ENCODE measurements at regions not wholly inside any gene's neighbourhood (a gene's known extent, or its start where the extent isn't known, plus 50 kb on each side); places are given as distances from the start of the nearest gene placed in this dataset.

DNA sequence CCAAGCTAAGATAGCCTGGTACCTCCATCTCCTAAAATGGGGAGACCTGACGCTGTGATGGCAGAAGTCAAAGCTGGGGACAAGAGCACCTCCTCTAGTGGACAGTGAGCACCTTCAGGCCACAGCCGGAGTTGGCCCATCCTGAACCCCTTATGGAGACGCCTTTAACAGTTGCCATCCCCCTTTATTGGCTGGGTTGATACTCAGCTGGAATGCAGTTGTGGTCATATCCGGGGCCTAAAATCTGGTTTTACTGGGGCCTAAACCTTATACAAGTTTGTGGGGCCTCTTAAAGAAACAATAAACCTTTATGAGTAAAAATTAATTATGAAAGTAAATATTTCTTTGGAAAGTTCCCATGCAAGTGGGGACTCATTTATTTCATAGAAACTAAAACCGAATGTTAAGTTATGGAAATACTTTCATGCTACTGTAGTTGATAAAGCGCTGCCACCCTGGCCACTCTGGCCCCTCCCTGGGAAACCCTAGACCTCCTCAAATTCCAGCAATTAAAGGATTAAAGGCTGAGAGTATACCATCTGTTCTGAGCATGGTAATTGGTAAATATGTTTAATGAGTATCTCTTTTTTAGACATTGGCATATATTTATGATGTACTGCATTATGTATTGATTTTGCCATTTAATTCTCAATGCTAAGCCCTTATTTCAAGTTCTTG is 95.1 kb upstream of the SASH1 start:
- Histone ChIP-seq H3K4me1 (ENCODE audit: low read depth) (no peaks in the 10 kb centered on the region), H3K27ac (no peak overlapping the region), H3K27me3 (no peaks in the 10 kb centered on the region), H3K4me3 (no peak overlapping the region), H3K36me3 (no peaks in the 10 kb centered on the region), H3K9me3 (ENCODE audit: low read depth) (no peaks in the 10 kb centered on the region)
- TF ChIP-seq, protein P1, sequence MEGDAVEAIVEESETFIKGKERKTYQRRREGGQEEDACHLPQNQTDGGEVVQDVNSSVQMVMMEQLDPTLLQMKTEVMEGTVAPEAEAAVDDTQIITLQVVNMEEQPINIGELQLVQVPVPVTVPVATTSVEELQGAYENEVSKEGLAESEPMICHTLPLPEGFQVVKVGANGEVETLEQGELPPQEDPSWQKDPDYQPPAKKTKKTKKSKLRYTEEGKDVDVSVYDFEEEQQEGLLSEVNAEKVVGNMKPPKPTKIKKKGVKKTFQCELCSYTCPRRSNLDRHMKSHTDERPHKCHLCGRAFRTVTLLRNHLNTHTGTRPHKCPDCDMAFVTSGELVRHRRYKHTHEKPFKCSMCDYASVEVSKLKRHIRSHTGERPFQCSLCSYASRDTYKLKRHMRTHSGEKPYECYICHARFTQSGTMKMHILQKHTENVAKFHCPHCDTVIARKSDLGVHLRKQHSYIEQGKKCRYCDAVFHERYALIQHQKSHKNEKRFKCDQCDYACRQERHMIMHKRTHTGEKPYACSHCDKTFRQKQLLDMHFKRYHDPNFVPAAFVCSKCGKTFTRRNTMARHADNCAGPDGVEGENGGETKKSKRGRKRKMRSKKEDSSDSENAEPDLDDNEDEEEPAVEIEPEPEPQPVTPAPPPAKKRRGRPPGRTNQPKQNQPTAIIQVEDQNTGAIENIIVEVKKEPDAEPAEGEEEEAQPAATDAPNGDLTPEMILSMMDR (IDR thresholded peaks at IDR 0.05; ENCODE audit: low read depth, low read length), result no peak
- DNase-seq (ENCODE audit: low read depth in 1 of 2, low spot score in 1 of 2), result no peak

DNA sequence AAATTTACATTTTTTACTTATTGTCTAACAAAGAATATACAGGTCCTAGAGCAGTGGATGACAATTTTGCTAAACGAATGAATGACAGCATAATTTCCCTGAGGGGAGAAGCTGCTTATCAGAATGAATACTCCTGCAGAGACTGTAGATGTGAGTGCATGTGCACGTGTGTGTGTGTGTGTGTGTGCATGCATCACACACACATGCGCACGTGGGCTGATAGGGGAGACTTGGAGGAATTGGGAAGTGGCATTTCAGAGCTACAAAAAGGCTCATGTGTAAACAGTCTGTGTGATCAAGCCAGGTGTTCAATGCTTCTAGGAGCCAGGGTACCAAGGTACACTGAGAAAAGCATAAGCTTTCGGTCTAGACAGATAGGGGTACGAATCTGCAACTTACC is 93.5 kb upstream of the SASH1 start:
- no peaks in the 10 kb centered on the region for H3K27me3 ChIP-seq
- TF ChIP-seq, protein P1 (IDR thresholded peaks at IDR 0.05; ENCODE audit: low read depth, low read length), result no peak
- H3K27ac ChIP-seq, result no peak overlapping the region
- no peaks in the 10 kb centered on the region for H3K9me3 ChIP-seq (ENCODE audit: low read depth)
- DNase-seq (ENCODE audit: low read depth in 1 of 2, low spot score in 1 of 2), result no peak
- no peaks in the 10 kb centered on the region for H3K36me3 ChIP-seq
- H3K4me1 ChIP-seq (ENCODE audit: low read depth), result no peaks in the 10 kb centered on the region
- H3K4me3 ChIP-seq, result no peak overlapping the region

DNA sequence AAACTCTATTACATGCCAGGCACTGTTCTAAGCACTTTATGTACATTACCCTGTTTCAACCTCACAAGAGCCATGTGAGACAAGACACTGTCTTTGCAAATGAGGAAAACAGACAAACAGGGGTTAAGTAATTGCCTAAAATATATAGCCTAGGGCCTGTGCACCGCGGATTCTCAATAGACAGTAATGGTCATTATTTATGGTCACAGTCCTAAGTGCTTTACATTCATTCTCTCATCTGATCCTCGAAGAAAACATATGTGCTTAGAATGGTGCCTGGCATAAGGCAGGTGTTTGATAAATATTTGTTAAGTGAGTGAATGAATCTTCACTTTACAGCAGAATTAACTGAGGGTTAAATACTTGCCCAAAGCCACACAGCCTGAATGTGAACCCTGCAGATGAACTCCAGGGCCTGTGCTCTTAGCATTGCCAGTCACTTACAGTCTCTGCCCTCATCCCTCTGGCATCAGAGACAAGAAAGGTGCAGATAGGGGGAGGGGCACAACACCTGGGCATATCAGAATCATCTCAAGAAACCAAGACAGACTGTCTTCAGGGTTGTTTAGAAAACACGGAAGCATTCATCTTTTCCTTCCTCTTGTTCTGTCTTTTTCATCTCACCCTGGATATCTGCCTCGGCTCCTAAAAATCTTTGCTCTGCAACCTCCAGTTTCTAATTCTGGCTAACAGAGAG is 92.8 kb upstream of the SASH1 start:
- TF ChIP-seq, protein P1 (IDR thresholded peaks at IDR 0.05; ENCODE audit: low read depth, low read length), result no peak
- no peaks in the 10 kb centered on the region for H3K36me3 ChIP-seq
- no peak overlapping the region for H3K4me3 ChIP-seq
- H3K27ac ChIP-seq, result no peak overlapping the region
- no peak for DNase-seq (ENCODE audit: low read depth in 1 of 2, low spot score in 1 of 2)
- H3K4me1 ChIP-seq (ENCODE audit: low read depth), result no peaks in the 10 kb centered on the region
- H3K27me3 ChIP-seq, result no peaks in the 10 kb centered on the region
- H3K9me3 ChIP-seq (ENCODE audit: low read depth), result no peaks in the 10 kb centered on the region

DNA sequence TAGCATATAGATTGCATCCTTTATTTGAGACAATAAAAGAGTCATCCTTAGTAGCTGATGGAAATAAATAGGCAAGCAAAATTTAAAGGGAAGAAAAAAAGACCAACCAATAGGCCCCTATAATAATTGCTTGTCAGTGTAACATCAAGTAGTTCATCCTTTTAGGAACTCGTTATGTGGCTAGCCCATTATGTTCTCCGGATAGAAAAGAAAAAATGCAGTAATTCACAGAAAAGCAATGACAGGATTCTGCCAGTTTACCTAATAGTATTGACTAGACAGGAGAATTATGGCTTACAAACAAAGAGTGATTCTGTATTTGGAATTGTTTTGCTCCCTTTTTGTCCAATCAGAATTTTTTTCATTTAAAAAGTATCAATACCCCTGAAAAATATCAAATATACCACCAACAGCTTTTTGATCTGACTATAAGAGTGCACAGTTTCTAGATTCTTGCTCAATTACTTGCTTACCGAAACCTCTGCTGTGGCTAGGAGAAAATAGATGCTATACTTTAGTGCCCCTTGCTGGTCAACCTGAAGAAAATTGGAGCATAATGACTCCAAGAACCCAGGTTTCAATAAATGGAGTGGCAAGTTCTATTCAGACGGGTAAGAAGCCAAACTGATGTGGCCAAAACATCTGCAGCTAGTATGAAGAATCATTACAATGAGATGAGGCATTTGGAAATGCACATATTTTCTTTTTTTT is 91.5 kb upstream of the SASH1 start:
- Histone ChIP-seq H3K27ac (no peak overlapping the region), H3K27me3 (no peaks in the 10 kb centered on the region), H3K9me3 (ENCODE audit: low read depth) (no peaks in the 10 kb centered on the region), H3K4me1 (ENCODE audit: low read depth) (no peaks in the 10 kb centered on the region), H3K36me3 (no peaks in the 10 kb centered on the region), H3K4me3 (no peak overlapping the region)
- peak; percentile 38 to 80 for DNase-seq (ENCODE audit: low read depth in 1 of 2, low spot score in 1 of 2)
- TF ChIP-seq, protein P1 (IDR thresholded peaks at IDR 0.05; ENCODE audit: low read depth, low read length), result peak; percentile 53

DNA sequence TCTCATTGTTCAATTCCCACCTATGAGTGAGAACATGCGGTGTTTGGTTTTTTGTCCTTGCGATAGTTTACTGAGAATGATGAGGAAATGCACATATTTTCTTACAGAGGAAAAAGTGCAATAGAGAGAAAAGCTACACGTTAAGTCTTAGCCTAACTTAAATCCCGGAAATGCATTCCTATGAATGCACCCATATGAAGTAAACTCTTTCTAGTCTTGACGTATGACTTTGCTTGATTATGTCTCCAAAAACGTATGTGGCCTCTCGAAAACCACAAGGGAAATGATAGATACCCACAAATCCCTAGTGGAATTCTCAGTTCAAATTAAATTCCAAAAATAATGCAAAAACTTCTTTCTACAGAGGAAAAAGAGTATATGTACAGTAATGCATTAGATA is 90.7 kb upstream of the SASH1 start:
- H3K4me3 ChIP-seq, result no peak overlapping the region
- no peaks in the 10 kb centered on the region for H3K36me3 ChIP-seq
- H3K4me1 ChIP-seq (ENCODE audit: low read depth), result no peaks in the 10 kb centered on the region
- no peaks in the 10 kb centered on the region for H3K27me3 ChIP-seq
- DNase-seq (ENCODE audit: low read depth in 1 of 2, low spot score in 1 of 2), result peak in 1 of 2 donors; percentile 13
- TF ChIP-seq, protein P1 (IDR thresholded peaks at IDR 0.05; ENCODE audit: low read depth, low read length), result no peak
- no peak overlapping the region for H3K27ac ChIP-seq
- H3K9me3 ChIP-seq (ENCODE audit: low read depth), result no peaks in the 10 kb centered on the region

All from cardiac muscle cell (in vitro differentiated cells and primary cell).